DMS79 (cell line): ENCODE measurements at regions not wholly inside any gene's neighbourhood (a gene's known extent, or its start where the extent isn't known, plus 50 kb on each side); places are given as distances from the start of the nearest gene placed in this dataset.

Source experiments
- DNase-seq: peaks from one replicate; lab custom pipeline; 2025; lab: John Stamatoyannopoulos, UW

GRCh38 chr5:93163010-93163663 is 417.9 kb downstream of the NR2F1-AS1 start:
- no peak for DNase-seq

GRCh38 chr5:93161661-93162654 is 419.1 kb downstream of the NR2F1-AS1 start:
- no peak for DNase-seq

GRCh38 chr5:93158841-93159240 is 422.2 kb downstream of the NR2F1-AS1 start:
- DNase-seq, result no peak

GRCh38 chr5:93156566-93156965 is 424.5 kb downstream of the NR2F1-AS1 start:
- DNase-seq, result no peak

- no peak for DNase-seq
These were observed 426.5 kb downstream of the NR2F1-AS1 start for GRCh38 chr5:93154535-93154934.

- DNase-seq, result no peak
These were observed 427.6 kb downstream of the NR2F1-AS1 start for GRCh38 chr5:93153461-93153860.

GRCh38 chr5:93151896-93152295 is 429.1 kb downstream of the NR2F1-AS1 start:
- DNase-seq, result no peak

- no peak for DNase-seq
These were observed 429.9 kb downstream of the NR2F1-AS1 start for GRCh38 chr5:93151121-93151520.

GRCh38 chr5:93150311-93151012 is 430.6 kb downstream of the NR2F1-AS1 start:
- DNase-seq, result no peak

GRCh38 chr5:93145767-93146166 is 435.3 kb downstream of the NR2F1-AS1 start:
- DNase-seq, result no peak

- no peak for DNase-seq
These were observed 436.0 kb downstream of the NR2F1-AS1 start for GRCh38 chr5:93145019-93145418.

GRCh38 chr5:93141969-93142368 is 439.1 kb downstream of the NR2F1-AS1 start:
- no peak for DNase-seq

- no peak for DNase-seq
These were observed 450.2 kb downstream of the NR2F1-AS1 start for GRCh38 chr5:93130624-93131490.

- DNase-seq, result no peak
These were observed 454.4 kb downstream of the NR2F1-AS1 start for GRCh38 chr5:93126634-93127033.

GRCh38 chr5:93123127-93123526 is 457.9 kb downstream of the NR2F1-AS1 start:
- no peak for DNase-seq

GRCh38 chr5:93122446-93122845 is 458.6 kb downstream of the NR2F1-AS1 start:
- no peak for DNase-seq

GRCh38 chr5:93120771-93121170 is 460.2 kb downstream of the NR2F1-AS1 start:
- DNase-seq, result no peak

GRCh38 chr5:93120051-93120450 is 461.0 kb downstream of the NR2F1-AS1 start:
- no peak for DNase-seq

- no peak for DNase-seq
These were observed 463.1 kb downstream of the NR2F1-AS1 start for GRCh38 chr5:93117751-93118531.

- DNase-seq, result no peak
These were observed 473.1 kb downstream of the NR2F1-AS1 start for GRCh38 chr5:93107805-93108520.
